HEK293 (cell line): ENCODE measurements at regions not wholly inside any gene's neighbourhood (a gene's known extent, or its start where the extent isn't known, plus 50 kb on each side); places are given as distances from the start of the nearest gene placed in this dataset.
A peak's percentile ranks its signal among the peaks of the same experiment; 100 is the strongest.

Experiments used
- CTCF ChIA-PET: fragments of 350-600 bp; formaldehyde crosslinking; extraction: SDS; loops from one replicate; lab custom pipeline; 2021; ENCODE audit warnings: antibody characterized with exemption; lab: Yijun Ruan, JAX
- POLR2A ChIA-PET: fragments of 300-600 bp; formaldehyde crosslinking; extraction: SDS; loops from one replicate; lab custom pipeline; 2020; ENCODE audit warnings: antibody characterized with exemption, inconsistent platforms; lab: Yijun Ruan, JAX
- H3K27ac ChIP-seq: fragments of 200-500 bp; sonication (Bioruptor generic); 2 replicates; pipeline ENCODE4 v1.5.1; 2014; ENCODE audit warnings: low read depth, low read length, control low read depth, inconsistent platforms; ENCODE audit errors: extremely low read depth
- H3K36me3 ChIP-seq, 2 experiments: fragments of 200-500 bp in 1 of 2; sonication (Bioruptor generic) in 1 of 2; 1 replicate in 1 of 2; 2 replicates in 1 of 2; pipeline ENCODE4 v1.5.1; 2014 to 2017; ENCODE audit warnings: inconsistent platforms in 2 of 2, low read length in 2 of 2; ENCODE audit not compliant: control insufficient read depth in 2 of 2, insufficient read depth in 1 of 2
- H3K4me1 ChIP-seq: fragments of 200-500 bp; sonication (Bioruptor generic); 2 replicates; pipeline ENCODE4 v1.5.1; 2014; ENCODE audit warnings: mild to moderate bottlenecking, low read length, inconsistent platforms; ENCODE audit not compliant: control insufficient read depth, insufficient read depth
- H3K4me3 ChIP-seq: 2 replicates; pipeline ENCODE4 v1.5.1; 2011; ENCODE audit warnings: low read depth, mild to moderate bottlenecking, control low read depth, low read length, moderate library complexity
- H3K9me3 ChIP-seq: fragments of 200-500 bp; sonication (Bioruptor generic); 2 replicates; pipeline ENCODE4 v1.5.1; 2014; ENCODE audit warnings: low read depth, low read length, inconsistent platforms; ENCODE audit not compliant: control insufficient read depth, insufficient read depth
- CTCF ChIP-seq: fragments of 450-650 bp; formaldehyde crosslinking; IDR thresholded peaks from 2 replicates; pipeline ENCODE4 v1.5.1; 2016; ENCODE audit warnings: missing biosample characterization, missing genetic modification characterization
- ELK4 ChIP-seq: IDR thresholded peaks from 2 replicates; pipeline ENCODE4 v1.6.1; 2011; ENCODE audit warnings: mild to moderate bottlenecking, low read depth, low read length, borderline replicate concordance
- HOXC10 ChIP-seq: sonication (generic); formaldehyde crosslinking; IDR thresholded peaks from 2 replicates; pipeline ENCODE4 v1.8.1; 2023; ENCODE audit warnings: mild to moderate bottlenecking, missing genetic modification reagents
- MEIS1 ChIP-seq: sonication (generic); formaldehyde crosslinking; IDR thresholded peaks from 2 replicates; pipeline ENCODE4 v1.8.1; 2022; ENCODE audit warnings: missing genetic modification reagents, mild to moderate bottlenecking, borderline replicate concordance
- MZF1 ChIP-seq: fragments of 450-650 bp; formaldehyde crosslinking; IDR thresholded peaks from 2 replicates; pipeline ENCODE4 v1.5.1; 2017; ENCODE audit warnings: missing biosample characterization, missing genetic modification characterization, borderline replicate concordance
- ZBTB8A ChIP-seq: fragments of 450-650 bp; formaldehyde crosslinking; IDR thresholded peaks from 2 replicates; pipeline ENCODE4 v1.5.1; 2016; ENCODE audit warnings: missing biosample characterization, missing genetic modification characterization
- ZFP69B ChIP-seq: fragments of 450-650 bp; formaldehyde crosslinking; IDR thresholded peaks from 2 replicates; pipeline ENCODE4 v1.5.1; 2016; ENCODE audit warnings: missing biosample characterization, missing genetic modification characterization
- ZNF114 ChIP-seq: fragments of 450-650 bp; formaldehyde crosslinking; IDR thresholded peaks from 2 replicates; pipeline ENCODE4 v1.5.0; 2017; ENCODE audit warnings: missing biosample characterization, missing genetic modification characterization
- ZNF16 ChIP-seq: fragments of 450-650 bp; formaldehyde crosslinking; IDR thresholded peaks from 2 replicates; pipeline ENCODE4 v1.5.1; 2016; ENCODE audit warnings: low read depth, missing biosample characterization, missing genetic modification characterization
- ZNF449 ChIP-seq: fragments of 450-650 bp; formaldehyde crosslinking; IDR thresholded peaks from 2 replicates; pipeline ENCODE4 v1.5.1; 2017; ENCODE audit warnings: missing biosample characterization, mild to moderate bottlenecking, missing genetic modification characterization, moderate library complexity
- ZNF580 ChIP-seq: fragments of 450-650 bp; formaldehyde crosslinking; IDR thresholded peaks from 2 replicates; pipeline ENCODE4 v1.5.1; 2016; ENCODE audit warnings: missing biosample characterization, missing genetic modification characterization

GRCh38 chr14:71430678-71431376 lies 501.4 kb upstream of the RGS6 start:
- Histone ChIP-seq H3K9me3 (no peaks in the 10 kb centered on the region; the same call in 1 of the 2 replicates), H3K27ac (no peak overlapping the region), H3K36me3 (no peaks in the 10 kb centered on the region; a peak in 1 of 3 replicates), H3K4me1 (no peaks in the 10 kb centered on the region), H3K4me3 (no peak overlapping the region)
- ChIA-PET POLR2A (no interaction called here), CTCF (interaction anchor here (0.7 to 1.5 kb wide), 2 partner anchors 9 to 38 kb away, joined by 3 read pairs; no protein-coding TSS in a partner anchor)
- TF ChIP-seq ZBTB8A (tag by site-specific recombination) (no peak), ELK4 (no peak), ZNF16 (tag by site-specific recombination) (no peak)

- ChIA-PET POLR2A (no interaction called here), CTCF (interaction anchor here (1.2 kb wide), 1 partner anchor 321 kb away, joined by 3 read pairs; no protein-coding TSS in a partner anchor)
- H3K4me1 ChIP-seq = no peaks in the 10 kb centered on the region
- H3K9me3 ChIP-seq = no peaks in the 10 kb centered on the region
- H3K36me3 ChIP-seq = no peaks in the 10 kb centered on the region
- no peak overlapping the region for H3K4me3 ChIP-seq
- no peak overlapping the region for H3K27ac ChIP-seq
- TF ChIP-seq ZNF114 (tag by site-specific recombination) (no peak), HOXC10 (CRISPR knock-in tag) (no peak)
Observed at GRCh38 chr14:71432334-71433110, 499.7 kb upstream of the RGS6 start.

- H3K36me3 ChIP-seq = no peaks in the 10 kb centered on the region
- TF ChIP-seq MEIS1 (CRISPR knock-in tag) (no peak), ZFP69B (tag by site-specific recombination) (no peak), ZNF114 (tag by site-specific recombination) (no peak), MZF1 (tag by site-specific recombination) (no peak), ZNF580 (tag by site-specific recombination) (no peak), ZNF449 (tag by site-specific recombination) (peak; percentile 91), CTCF (tag by site-specific recombination) (no peak)
- no peaks in the 10 kb centered on the region for H3K9me3 ChIP-seq
- H3K27ac ChIP-seq = no peak overlapping the region
- CTCF ChIA-PET = interaction anchor here (0.6 to 1.2 kb wide), 3 partner anchors 320 to 1024 kb away, joined by 3 read pairs; no protein-coding TSS in a partner anchor
- H3K4me3 ChIP-seq = no peak overlapping the region
- POLR2A ChIA-PET = no interaction called here
- no peaks in the 10 kb centered on the region for H3K4me1 ChIP-seq
Observed at GRCh38 chr14:71433303-71433702, 498.9 kb upstream of the RGS6 start.
